HepG2 (cell line): ENCODE measurements at regions not wholly inside any gene's neighbourhood (a gene's known extent, or its start where the extent isn't known, plus 50 kb on each side); places are given as distances from the start of the nearest gene placed in this dataset.
A peak's percentile ranks its signal among the peaks of the same experiment; 100 is the strongest.

ENCODE experiments used
- CBX1 ChIP-seq: IDR thresholded peaks from one replicate; pipeline ENCODE4 v1.6.1; 2016; ENCODE audit warnings: antibody characterized with exemption, low read depth
- ELF3 ChIP-seq: IDR thresholded peaks from 2 replicates; pipeline ENCODE4 v1.6.1; 2016; ENCODE audit warnings: missing genetic modification reagents, missing compliant biosample characterization
- ERF ChIP-seq: IDR thresholded peaks from 2 replicates; pipeline ENCODE4 v1.6.1; 2018; ENCODE audit warnings: missing biosample characterization, missing genetic modification reagents
- FOXA1 ChIP-seq, 2 experiments: fragments of 450-650 bp in 1 of 2; sonication (generic) in 1 of 2; formaldehyde crosslinking in 1 of 2; IDR thresholded peaks; 2 replicates each; pipeline versions ENCODE4 v1.4.0 to v1.6.1; 2016 to 2020; ENCODE audit warnings: missing genetic modification reagents in 1 of 2
- HNRNPUL1 ChIP-seq: fragments of 200-400 bp; formaldehyde crosslinking; IDR thresholded peaks from 2 replicates; pipeline ENCODE4 v1.6.1; 2017; ENCODE audit warnings: low read depth, mild to moderate bottlenecking, low read length, moderate library complexity
- HOXA7 ChIP-seq: sonication (generic); formaldehyde crosslinking; IDR thresholded peaks from 2 replicates; pipeline ENCODE4 v1.8.1; 2022; ENCODE audit warnings: mild to moderate bottlenecking, missing genetic modification reagents, moderate library complexity
- MAFF ChIP-seq: IDR thresholded peaks from 2 replicates; pipeline ENCODE4 v1.6.1; 2011; ENCODE audit warnings: low read depth, low read length, improper control_type of control experiment
- PITX1 ChIP-seq: sonication (generic); formaldehyde crosslinking; IDR thresholded peaks from 2 replicates; pipeline ENCODE4 v1.5.1; 2020; ENCODE audit warnings: mild to moderate bottlenecking, missing genetic modification reagents
- PRDM15 ChIP-seq: sonication (generic); formaldehyde crosslinking; IDR thresholded peaks from 2 replicates; pipeline ENCODE4 v1.4.0; 2020; ENCODE audit warnings: missing genetic modification reagents
- RAD21 ChIP-seq: fragments of 450-650 bp; formaldehyde crosslinking; IDR thresholded peaks from 2 replicates; pipeline ENCODE4 v1.5.0; 2020; ENCODE audit warnings: mild to moderate bottlenecking
- SKI ChIP-seq: fragments of 450-650 bp; IDR thresholded peaks from one replicate; pipeline ENCODE4 v1.6.1; 2018; ENCODE audit warnings: mild to moderate bottlenecking; ENCODE audit not compliant: partially characterized antibody
- THAP11 ChIP-seq: IDR thresholded peaks from 2 replicates; pipeline ENCODE4 v1.6.1; 2016; ENCODE audit warnings: missing biosample characterization, missing genetic modification reagents
- YEATS4 ChIP-seq: sonication (generic); formaldehyde crosslinking; IDR thresholded peaks from 2 replicates; pipeline ENCODE4 v1.4.0; 2020; ENCODE audit warnings: missing genetic modification reagents, borderline replicate concordance
- ZBTB26 ChIP-seq: IDR thresholded peaks from 2 replicates; pipeline ENCODE4 v1.6.1; 2016; ENCODE audit warnings: missing compliant biosample characterization, missing genetic modification reagents, borderline replicate concordance
- ZBTB8A ChIP-seq: sonication (generic); formaldehyde crosslinking; IDR thresholded peaks from 2 replicates; pipeline ENCODE4 v1.4.0; 2020; ENCODE audit warnings: mild to moderate bottlenecking, low read depth, missing genetic modification reagents, borderline replicate concordance
- ZMYM4 ChIP-seq: sonication (generic); formaldehyde crosslinking; IDR thresholded peaks from 2 replicates; pipeline ENCODE4 v1.8.1; 2023; ENCODE audit warnings: mild to moderate bottlenecking, missing genetic modification reagents
- ZNF33A ChIP-seq: sonication (generic); formaldehyde crosslinking; IDR thresholded peaks from 2 replicates; pipeline ENCODE4 v1.5.1; 2020; ENCODE audit warnings: missing genetic modification reagents, mild to moderate bottlenecking, moderate library complexity, borderline replicate concordance
- TF ChIP-seq, protein P1 (sequence below): sonication (generic); formaldehyde crosslinking; IDR thresholded peaks from 2 replicates; pipeline ENCODE4 v1.4.0; 2020; ENCODE audit warnings: mild to moderate bottlenecking, missing genetic modification reagents
- TF ChIP-seq, protein P2 (sequence below): sonication (generic); formaldehyde crosslinking; IDR thresholded peaks from 2 replicates; pipeline ENCODE4 v1.9.0; 2021; ENCODE audit warnings: mild to moderate bottlenecking, missing genetic modification reagents

DNA sequence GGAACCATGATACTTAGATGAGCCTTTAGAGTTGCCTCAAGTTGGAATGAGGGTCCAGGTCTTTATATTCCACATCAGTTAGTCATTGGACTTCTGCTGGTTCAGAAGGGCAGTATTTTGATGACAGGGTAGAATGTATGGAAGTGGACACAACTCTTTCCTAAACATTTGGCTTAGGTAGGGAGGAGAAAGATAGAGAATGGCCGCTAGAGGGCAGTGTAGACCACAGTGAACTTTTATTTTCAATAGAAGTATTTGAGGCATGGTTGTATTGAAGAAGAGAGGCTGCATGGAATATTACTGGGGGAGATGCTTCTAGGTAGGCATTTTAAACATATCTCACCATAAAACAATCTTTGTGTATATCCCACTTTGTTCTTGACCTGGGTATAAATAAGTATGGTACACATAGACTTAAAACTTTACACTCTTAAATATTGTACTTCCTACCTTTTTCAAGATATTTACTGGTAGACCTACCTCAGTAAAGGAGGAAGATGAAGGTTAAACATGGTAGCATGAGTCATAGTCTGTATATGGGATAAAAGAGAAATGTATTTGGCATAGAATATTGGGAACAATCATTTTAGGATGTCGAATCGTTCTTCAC, 497.6 kb upstream of the FAM98A start (continued):
- TF ChIP-seq RAD21 (CRISPR knock-in tag) = peak; percentile 52; the same call in 1 of the 2 replicates
- TF ChIP-seq, protein P1, sequence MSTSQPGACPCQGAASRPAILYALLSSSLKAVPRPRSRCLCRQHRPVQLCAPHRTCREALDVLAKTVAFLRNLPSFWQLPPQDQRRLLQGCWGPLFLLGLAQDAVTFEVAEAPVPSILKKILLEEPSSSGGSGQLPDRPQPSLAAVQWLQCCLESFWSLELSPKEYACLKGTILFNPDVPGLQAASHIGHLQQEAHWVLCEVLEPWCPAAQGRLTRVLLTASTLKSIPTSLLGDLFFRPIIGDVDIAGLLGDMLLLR = no peak
- TF ChIP-seq ZBTB8A (CRISPR knock-in tag) = no peak
- TF ChIP-seq CBX1 = no peak
- TF ChIP-seq THAP11 (CRISPR knock-in tag) = no peak
- TF ChIP-seq, protein P2, sequence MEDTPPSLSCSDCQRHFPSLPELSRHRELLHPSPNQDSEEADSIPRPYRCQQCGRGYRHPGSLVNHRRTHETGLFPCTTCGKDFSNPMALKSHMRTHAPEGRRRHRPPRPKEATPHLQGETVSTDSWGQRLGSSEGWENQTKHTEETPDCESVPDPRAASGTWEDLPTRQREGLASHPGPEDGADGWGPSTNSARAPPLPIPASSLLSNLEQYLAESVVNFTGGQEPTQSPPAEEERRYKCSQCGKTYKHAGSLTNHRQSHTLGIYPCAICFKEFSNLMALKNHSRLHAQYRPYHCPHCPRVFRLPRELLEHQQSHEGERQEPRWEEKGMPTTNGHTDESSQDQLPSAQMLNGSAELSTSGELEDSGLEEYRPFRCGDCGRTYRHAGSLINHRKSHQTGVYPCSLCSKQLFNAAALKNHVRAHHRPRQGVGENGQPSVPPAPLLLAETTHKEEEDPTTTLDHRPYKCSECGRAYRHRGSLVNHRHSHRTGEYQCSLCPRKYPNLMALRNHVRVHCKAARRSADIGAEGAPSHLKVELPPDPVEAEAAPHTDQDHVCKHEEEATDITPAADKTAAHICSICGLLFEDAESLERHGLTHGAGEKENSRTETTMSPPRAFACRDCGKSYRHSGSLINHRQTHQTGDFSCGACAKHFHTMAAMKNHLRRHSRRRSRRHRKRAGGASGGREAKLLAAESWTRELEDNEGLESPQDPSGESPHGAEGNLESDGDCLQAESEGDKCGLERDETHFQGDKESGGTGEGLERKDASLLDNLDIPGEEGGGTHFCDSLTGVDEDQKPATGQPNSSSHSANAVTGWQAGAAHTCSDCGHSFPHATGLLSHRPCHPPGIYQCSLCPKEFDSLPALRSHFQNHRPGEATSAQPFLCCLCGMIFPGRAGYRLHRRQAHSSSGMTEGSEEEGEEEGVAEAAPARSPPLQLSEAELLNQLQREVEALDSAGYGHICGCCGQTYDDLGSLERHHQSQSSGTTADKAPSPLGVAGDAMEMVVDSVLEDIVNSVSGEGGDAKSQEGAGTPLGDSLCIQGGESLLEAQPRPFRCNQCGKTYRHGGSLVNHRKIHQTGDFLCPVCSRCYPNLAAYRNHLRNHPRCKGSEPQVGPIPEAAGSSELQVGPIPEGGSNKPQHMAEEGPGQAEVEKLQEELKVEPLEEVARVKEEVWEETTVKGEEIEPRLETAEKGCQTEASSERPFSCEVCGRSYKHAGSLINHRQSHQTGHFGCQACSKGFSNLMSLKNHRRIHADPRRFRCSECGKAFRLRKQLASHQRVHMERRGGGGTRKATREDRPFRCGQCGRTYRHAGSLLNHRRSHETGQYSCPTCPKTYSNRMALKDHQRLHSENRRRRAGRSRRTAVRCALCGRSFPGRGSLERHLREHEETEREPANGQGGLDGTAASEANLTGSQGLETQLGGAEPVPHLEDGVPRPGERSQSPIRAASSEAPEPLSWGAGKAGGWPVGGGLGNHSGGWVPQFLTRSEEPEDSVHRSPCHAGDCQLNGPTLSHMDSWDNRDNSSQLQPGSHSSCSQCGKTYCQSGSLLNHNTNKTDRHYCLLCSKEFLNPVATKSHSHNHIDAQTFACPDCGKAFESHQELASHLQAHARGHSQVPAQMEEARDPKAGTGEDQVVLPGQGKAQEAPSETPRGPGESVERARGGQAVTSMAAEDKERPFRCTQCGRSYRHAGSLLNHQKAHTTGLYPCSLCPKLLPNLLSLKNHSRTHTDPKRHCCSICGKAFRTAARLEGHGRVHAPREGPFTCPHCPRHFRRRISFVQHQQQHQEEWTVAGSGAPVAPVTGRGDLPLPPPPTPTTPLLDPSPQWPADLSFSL (CRISPR knock-in tag) = no peak
- TF ChIP-seq HOXA7 (CRISPR knock-in tag) = no peak
- TF ChIP-seq ZBTB26 = no peak
- TF ChIP-seq HNRNPUL1 = no peak
- no peak for TF ChIP-seq ZNF33A (CRISPR knock-in tag)
- TF ChIP-seq PRDM15 (CRISPR knock-in tag) = no peak
- no peak for TF ChIP-seq FOXA1 (IDR thresholded peaks at IDR 0.05)
- TF ChIP-seq FOXA1 (CRISPR knock-in tag; IDR thresholded peaks at IDR 0.05) = no peak
- no peak for TF ChIP-seq SKI
- TF ChIP-seq YEATS4 (CRISPR knock-in tag) = no peak
- no peak for TF ChIP-seq PITX1 (CRISPR knock-in tag)
- TF ChIP-seq ELF3 = no peak
- peak; percentile 40; the same call in 1 of the 2 replicates for TF ChIP-seq MAFF
- TF ChIP-seq ZMYM4 (CRISPR knock-in tag) = no peak
- no peak for TF ChIP-seq ERF
